Choroid plexus epithelial cell (primary cell): ENCODE measurements at regions not wholly inside any gene's neighbourhood (a gene's known extent, or its start where the extent isn't known, plus 50 kb on each side); places are given as distances from the start of the nearest gene placed in this dataset.

Experiments
- DNase-seq: peaks from one replicate; pipeline ENCODE4 v3.0.0-alpha.2; 2010; ENCODE audit warnings: low read depth
- H3K4me3 ChIP-seq: 2 replicates; pipeline ENCODE4 v1.5.1; 2011; ENCODE audit warnings: low read depth, mild to moderate bottlenecking, control low read depth, low read length, moderate library complexity
- CTCF ChIP-seq: conservative IDR thresholded peaks from 2 replicates; pipeline ENCODE4 v1.5.1; 2011; ENCODE audit warnings: low read depth, mild to moderate bottlenecking, control low read depth, inconsistent platforms, low read length, moderate library complexity

GRCh38 chr4:180688480-180688879 is 1554.7 kb upstream of the TENM3 start:
- TF ChIP-seq CTCF, result no peak
- DNase-seq, result peak; percentile 90
- no peak overlapping the region for H3K4me3 ChIP-seq

GRCh38 chr4:180694875-180695274 is 1548.3 kb upstream of the TENM3 start:
- TF ChIP-seq CTCF, result no peak
- no peak for DNase-seq
- no peak overlapping the region for H3K4me3 ChIP-seq

GRCh38 chr4:180695851-180696250 is 1547.4 kb upstream of the TENM3 start:
- DNase-seq, result peak; percentile 97

GRCh38 chr4:180696460-180697092 is 1546.6 kb upstream of the TENM3 start:
- DNase-seq, result no peak
- no peak for TF ChIP-seq CTCF
- no peak overlapping the region for H3K4me3 ChIP-seq

More at GRCh38 chr4:180695851-180696250, 1547.4 kb upstream of the TENM3 start:
- H3K4me3 ChIP-seq, result no peak overlapping the region
- no peak for TF ChIP-seq CTCF

GRCh38 chr4:180698550-180699195 is 1544.5 kb upstream of the TENM3 start:
- no peak overlapping the region for H3K4me3 ChIP-seq
- TF ChIP-seq CTCF, result no peak

GRCh38 chr4:180706766-180707165 is 1536.4 kb upstream of the TENM3 start:
- no peak overlapping the region for H3K4me3 ChIP-seq
- DNase-seq, result no peak
- no peak for TF ChIP-seq CTCF

More at GRCh38 chr4:180698550-180699195, 1544.5 kb upstream of the TENM3 start:
- DNase-seq, result no peak
